Right lobe of liver (tissue), 4 donors: ENCODE measurements at regions not wholly inside any gene's neighbourhood (a gene's known extent, or its start where the extent isn't known, plus 50 kb on each side); places are given as distances from the start of the nearest gene placed in this dataset.

Experiments used
- POLR2A ChIP-seq: fragments of 450-650 bp; IDR thresholded peaks from one replicate; pipeline ENCODE4 v1.6.1; 2017; ENCODE audit warnings: antibody characterized with exemption, mild to moderate bottlenecking
- TF ChIP-seq, protein P1 (sequence below), 4 donors: fragments of 200-600 bp in 3 of 4; fragments of 450-650 bp in 1 of 4; IDR thresholded peaks; one replicate each; pipeline versions ENCODE4 v1.5.1 to v1.8.0; 2016 to 2022; ENCODE audit warnings: antibody characterized with exemption in 4 of 4, mild to moderate bottlenecking in 2 of 4
- donor health status: DM: no; HTN: no; CAD: no.
- donor health status: DM: no; HTN: no; CAD: no.
- donor health status: DM: no; HTN: yes; CAD: no.

DNA sequence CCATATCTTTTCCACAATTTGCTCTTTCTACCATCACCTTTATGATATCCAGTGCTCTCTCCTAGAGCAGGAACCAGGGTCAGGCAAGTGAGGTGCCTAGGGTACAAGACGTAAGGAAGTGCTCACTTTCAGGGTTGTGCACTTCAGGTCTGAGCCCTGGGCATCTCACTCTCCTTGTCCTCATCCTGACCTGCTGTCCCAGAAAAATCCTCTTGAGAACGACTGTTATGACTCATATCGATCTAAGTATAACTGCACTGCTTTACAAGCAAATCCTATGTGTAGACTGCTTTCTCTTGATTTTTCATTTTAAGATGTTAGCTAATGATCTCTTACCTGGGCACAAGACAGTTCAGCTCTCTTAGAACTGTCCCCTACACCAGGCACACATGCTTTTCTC, 100.1 kb downstream of the TMEM100 start:
- TF ChIP-seq, protein P1, sequence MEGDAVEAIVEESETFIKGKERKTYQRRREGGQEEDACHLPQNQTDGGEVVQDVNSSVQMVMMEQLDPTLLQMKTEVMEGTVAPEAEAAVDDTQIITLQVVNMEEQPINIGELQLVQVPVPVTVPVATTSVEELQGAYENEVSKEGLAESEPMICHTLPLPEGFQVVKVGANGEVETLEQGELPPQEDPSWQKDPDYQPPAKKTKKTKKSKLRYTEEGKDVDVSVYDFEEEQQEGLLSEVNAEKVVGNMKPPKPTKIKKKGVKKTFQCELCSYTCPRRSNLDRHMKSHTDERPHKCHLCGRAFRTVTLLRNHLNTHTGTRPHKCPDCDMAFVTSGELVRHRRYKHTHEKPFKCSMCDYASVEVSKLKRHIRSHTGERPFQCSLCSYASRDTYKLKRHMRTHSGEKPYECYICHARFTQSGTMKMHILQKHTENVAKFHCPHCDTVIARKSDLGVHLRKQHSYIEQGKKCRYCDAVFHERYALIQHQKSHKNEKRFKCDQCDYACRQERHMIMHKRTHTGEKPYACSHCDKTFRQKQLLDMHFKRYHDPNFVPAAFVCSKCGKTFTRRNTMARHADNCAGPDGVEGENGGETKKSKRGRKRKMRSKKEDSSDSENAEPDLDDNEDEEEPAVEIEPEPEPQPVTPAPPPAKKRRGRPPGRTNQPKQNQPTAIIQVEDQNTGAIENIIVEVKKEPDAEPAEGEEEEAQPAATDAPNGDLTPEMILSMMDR (IDR thresholded peaks at IDR 0.05): no peak
- no peak for TF ChIP-seq POLR2A
